HG03520 (cell line): ENCODE measurements at regions not wholly inside any gene's neighbourhood (a gene's known extent, or its start where the extent isn't known, plus 50 kb on each side); places are given as distances from the start of the nearest gene placed in this dataset.
"Not testable (repeated sequence)": the region's sequence is repeated elsewhere in the genome, so short reads cannot be mapped to it uniquely, and the experiment has no call there.

Experiments
- ATAC-seq: cut with Tn5 transposase; IDR thresholded peaks from one replicate; pipeline ENCODE4 v1.9.1; 2021; ENCODE audit warnings: mild to moderate bottlenecking, moderate library complexity; ENCODE audit not compliant: unreplicated experiment

GRCh38 chr2:83808878-83809277 is 650.2 kb downstream of the SUCLG1 start:
- ATAC-seq: no peak

- no peak for ATAC-seq
Observed at GRCh38 chr2:83802604-83803003, 656.5 kb downstream of the SUCLG1 start.

- ATAC-seq: no peak
Observed at GRCh38 chr2:83795777-83796176, 663.3 kb downstream of the SUCLG1 start.

- ATAC-seq: not testable (repeated sequence)
Observed at GRCh38 chr2:83790467-83790866, 668.6 kb downstream of the SUCLG1 start.

GRCh38 chr2:83789674-83790073 is 669.4 kb downstream of the SUCLG1 start:
- ATAC-seq: not testable (repeated sequence)

GRCh38 chr2:83788938-83789566 is 670.0 kb downstream of the SUCLG1 start:
- not testable (repeated sequence) for ATAC-seq

GRCh38 chr2:83787189-83787588 is 671.9 kb downstream of the SUCLG1 start:
- ATAC-seq: no peak

- no peak for ATAC-seq
Observed at GRCh38 chr2:83786140-83786539, 672.9 kb downstream of the SUCLG1 start.

- no peak for ATAC-seq
Observed at GRCh38 chr2:83784947-83785346, 674.1 kb downstream of the SUCLG1 start.

- ATAC-seq: no peak
Observed at GRCh38 chr2:83784315-83784714, 674.8 kb downstream of the SUCLG1 start.

GRCh38 chr2:83782122-83782521 is 677.0 kb downstream of the SUCLG1 start:
- no peak for ATAC-seq

GRCh38 chr2:83764447-83765005 is 694.6 kb downstream of the SUCLG1 start:
- no peak for ATAC-seq

GRCh38 chr2:83757329-83757728 is 701.8 kb downstream of the SUCLG1 start:
- ATAC-seq: no peak

- ATAC-seq: no peak
Observed at GRCh38 chr2:83756219-83756618, 702.9 kb downstream of the SUCLG1 start.

- no peak for ATAC-seq
Observed at GRCh38 chr2:83747141-83747540, 711.9 kb downstream of the SUCLG1 start.

GRCh38 chr2:83744855-83745254 is 714.2 kb downstream of the SUCLG1 start:
- ATAC-seq: no peak

GRCh38 chr2:83742117-83742782 is 716.8 kb downstream of the SUCLG1 start:
- ATAC-seq: no peak

- no peak for ATAC-seq
Observed at GRCh38 chr2:83730223-83730622, 728.9 kb downstream of the SUCLG1 start.

- no peak for ATAC-seq
Observed at GRCh38 chr2:83725735-83726134, 733.3 kb downstream of the SUCLG1 start.

- no peak for ATAC-seq
Observed at GRCh38 chr2:83705146-83705545, 753.9 kb downstream of the SUCLG1 start.

- ATAC-seq: no peak
Observed at GRCh38 chr2:83703598-83703997, 755.5 kb downstream of the SUCLG1 start.

- ATAC-seq: no peak
Observed at GRCh38 chr2:83696838-83697237, 762.2 kb downstream of the SUCLG1 start.
